SK-N-MC (cell line): ENCODE measurements at regions not wholly inside any gene's neighbourhood (a gene's known extent, or its start where the extent isn't known, plus 50 kb on each side); places are given as distances from the start of the nearest gene placed in this dataset.

ENCODE experiments used
- EZH2 ChIP-seq: fragments of 200-600 bp; sonication (generic); IDR thresholded peaks from one replicate; pipeline ENCODE4 v1.6.1; 2017; ENCODE audit warnings: antibody characterized with exemption
- FOXP2 ChIP-seq: optimal IDR thresholded peaks from 2 replicates; pipeline ENCODE3; 2011; ENCODE audit warnings: mild to moderate bottlenecking, moderate library complexity; ENCODE audit not compliant: insufficient read depth; ENCODE audit errors: extremely low read length, control extremely low read depth
- POLR2AphosphoS5 ChIP-seq: IDR thresholded peaks from 2 replicates; pipeline ENCODE4 v1.6.1; 2012; ENCODE audit warnings: mild to moderate bottlenecking, low read depth, low read length, borderline replicate concordance

GRCh38 chr16:73732681-73733080 lies 563.9 kb upstream of the PSMD7 start:
- TF ChIP-seq POLR2AphosphoS5 (no peak), EZH2 (no peak), FOXP2 (no peak)
